ENCODE measurements at regions not wholly inside any gene's neighbourhood (a gene's known extent, or its start where the extent isn't known, plus 50 kb on each side); places are given as distances from the start of the nearest gene placed in this dataset.
A peak's percentile ranks its signal among the peaks of the same experiment; 100 is the strongest.
"Not testable (repeated sequence)": the region's sequence is repeated elsewhere in the genome, so short reads cannot be mapped to it uniquely, and the experiment has no call there.

- ATAC-seq = no peak
- ChIA-PET CTCF (no interaction called here), POLR2A (no interaction called here)
- Mint-ChIP-seq H3K27ac (no peak overlapping the region), H3K36me3 (no peaks in the 10 kb centered on the region), H3K9me3 (no peaks in the 10 kb centered on the region), H3K4me1 (no peaks in the 10 kb centered on the region), H3K4me3 (no peak overlapping the region), H3K27me3 (peaks cover 0 to 7% (median 5%) of the 10 kb centered on the region in 5 donors)
- no peaks in the 10 kb centered on the region for H3K36me3 ChIP-seq (ENCODE audit: control insufficient read depth in 2 of 3, insufficient read depth in 3 of 3, low read length in 3 of 3)
- no peaks in the 10 kb centered on the region for H3K27me3 ChIP-seq (ENCODE audit: control insufficient read depth in 2 of 2, insufficient read depth in 2 of 2, low read length in 2 of 2)
- no peak for DNase-seq
- no peaks in the 10 kb centered on the region for H3K9me3 ChIP-seq (ENCODE audit: control insufficient read depth in 2 of 3, low read length in 3 of 3)
- H3K4me3 ChIP-seq (ENCODE audit: low read length) = no peak overlapping the region
- intact Hi-C loops (cut with micrococcal nuclease) = no loop called here
- no peak overlapping the region for H3K27ac ChIP-seq (ENCODE audit: low read depth, low read length)
- H3K4me1 ChIP-seq (ENCODE audit: control insufficient read depth in 2 of 2, insufficient read depth in 2 of 2, low read length in 2 of 2) = no peaks in the 10 kb centered on the region
Observed at GRCh38 chr21:38081708-38082107, 165.5 kb upstream of the KCNJ6 start.

DNA sequence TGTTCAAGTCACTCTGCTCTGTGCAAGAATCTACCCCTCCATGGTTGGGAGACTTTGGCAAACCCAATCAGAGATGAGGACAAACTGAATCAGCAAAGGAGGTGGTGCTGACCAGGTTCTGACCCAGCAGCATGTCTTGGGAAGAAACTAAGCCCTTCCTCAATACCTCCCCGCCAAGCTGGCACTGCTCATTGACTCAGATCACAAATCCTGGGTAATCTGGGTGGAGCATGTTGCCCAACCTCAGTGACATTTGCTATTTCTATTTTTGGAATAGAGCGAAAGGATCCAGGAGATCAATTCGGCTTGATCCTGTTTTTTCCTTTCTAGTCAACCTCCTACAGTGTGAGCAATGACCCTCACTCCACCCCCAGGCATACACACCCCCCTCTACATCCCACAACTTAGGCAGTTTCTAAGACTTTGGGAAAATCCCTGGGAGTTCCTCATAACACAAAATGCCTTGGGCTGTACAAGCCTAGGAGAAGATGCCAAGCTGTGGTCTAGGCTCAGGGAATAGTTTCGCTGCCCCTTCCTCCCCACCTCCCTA lies 166.8 kb upstream of the KCNJ6 start:
- Histone ChIP-seq H3K27ac (ENCODE audit: low read depth, low read length) (no peak overlapping the region), H3K4me1 (ENCODE audit: control insufficient read depth in 2 of 2, insufficient read depth in 2 of 2, low read length in 2 of 2) (no peaks in the 10 kb centered on the region), H3K4me3 (ENCODE audit: low read length) (no peak overlapping the region), H3K27me3 (ENCODE audit: control insufficient read depth in 2 of 2, insufficient read depth in 2 of 2, low read length in 2 of 2) (no peaks in the 10 kb centered on the region), H3K36me3 (ENCODE audit: control insufficient read depth in 2 of 3, insufficient read depth in 3 of 3, low read length in 3 of 3) (no peaks in the 10 kb centered on the region), H3K9me3 (ENCODE audit: control insufficient read depth in 2 of 3, low read length in 3 of 3) (no peaks in the 10 kb centered on the region)
- ATAC-seq = no peak
- Mint-ChIP-seq H3K4me3 (no peak overlapping the region), H3K36me3 (no peaks in the 10 kb centered on the region), H3K4me1 (no peaks in the 10 kb centered on the region), H3K9me3 (no peaks in the 10 kb centered on the region), H3K27ac (no peak overlapping the region), H3K27me3 (peaks cover 0 to 15% (median 5%) of the 10 kb centered on the region in 5 donors)
- POLR2A ChIA-PET = no interaction called here
- CTCF ChIA-PET = no interaction called here
- intact Hi-C loops (cut with micrococcal nuclease) = no loop called here
- no peak for DNase-seq

GRCh38 chr21:38083535-38083934 lies 167.3 kb upstream of the KCNJ6 start:
- no peaks in the 10 kb centered on the region for H3K9me3 Mint-ChIP-seq
- Histone ChIP-seq H3K4me1 (ENCODE audit: control insufficient read depth in 2 of 2, insufficient read depth in 2 of 2, low read length in 2 of 2) (no peaks in the 10 kb centered on the region), H3K4me3 (ENCODE audit: low read length) (no peak overlapping the region), H3K36me3 (ENCODE audit: control insufficient read depth in 2 of 3, insufficient read depth in 3 of 3, low read length in 3 of 3) (no peaks in the 10 kb centered on the region), H3K27me3 (ENCODE audit: control insufficient read depth in 2 of 2, insufficient read depth in 2 of 2, low read length in 2 of 2) (no peaks in the 10 kb centered on the region), H3K27ac (ENCODE audit: low read depth, low read length) (no peak overlapping the region), H3K9me3 (ENCODE audit: control insufficient read depth in 2 of 3, low read length in 3 of 3) (no peaks in the 10 kb centered on the region)
- peaks cover 0 to 16% (median 5%) of the 10 kb centered on the region in 5 donors for H3K27me3 Mint-ChIP-seq
- ATAC-seq = no peak
- H3K27ac Mint-ChIP-seq = no peak overlapping the region
- no peaks in the 10 kb centered on the region for H3K4me1 Mint-ChIP-seq
- no peak for DNase-seq
- no peak overlapping the region for H3K4me3 Mint-ChIP-seq
- ChIA-PET CTCF (no interaction called here), POLR2A (no interaction called here)
- intact Hi-C loops (cut with micrococcal nuclease) = no loop called here
- no peaks in the 10 kb centered on the region for H3K36me3 Mint-ChIP-seq

DNA sequence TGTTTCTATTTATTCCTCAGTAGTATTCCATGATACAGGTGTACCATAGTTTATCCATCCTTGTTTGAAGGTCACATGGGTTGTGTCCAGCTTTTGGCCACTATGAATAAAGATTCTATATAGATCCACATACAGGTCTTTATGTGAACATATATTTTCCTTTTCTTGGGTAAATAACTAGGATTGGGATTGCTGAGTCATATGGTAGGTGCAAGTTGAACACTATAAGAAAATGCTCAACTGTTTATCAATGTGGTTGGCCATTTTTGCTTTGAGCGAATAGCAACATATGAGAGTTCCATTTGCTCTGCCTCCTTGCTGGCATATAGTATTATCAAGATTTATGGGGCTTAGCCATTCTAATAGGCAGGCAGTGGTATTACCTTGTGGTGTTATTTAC lies 170.2 kb upstream of the KCNJ15 start:
- H3K9me3 ChIP-seq (ENCODE audit: control insufficient read depth in 2 of 3, low read length in 3 of 3) = no peaks in the 10 kb centered on the region
- Mint-ChIP-seq H3K36me3 (no peaks in the 10 kb centered on the region), H3K27me3 (peaks cover 2 to 26% (median 14%) of the 10 kb centered on the region in 5 donors), H3K27ac (no peak overlapping the region), H3K4me3 (no peak overlapping the region), H3K9me3 (peaks cover 0 to 3% (median 0%) of the 10 kb centered on the region in 11 donors), H3K4me1 (no peaks in the 10 kb centered on the region)
- ATAC-seq = no peak
- H3K27ac ChIP-seq (ENCODE audit: low read depth, low read length) = no peak overlapping the region
- intact Hi-C loops (cut with micrococcal nuclease) = no loop called here
- H3K36me3 ChIP-seq (ENCODE audit: control insufficient read depth in 2 of 3, insufficient read depth in 3 of 3, low read length in 3 of 3) = no peaks in the 10 kb centered on the region
- H3K4me1 ChIP-seq (ENCODE audit: control insufficient read depth in 2 of 2, insufficient read depth in 2 of 2, low read length in 2 of 2) = no peaks in the 10 kb centered on the region
- ChIA-PET POLR2A (no interaction called here), CTCF (no interaction called here)
- DNase-seq = no peak
- no peak overlapping the region for H3K4me3 ChIP-seq (ENCODE audit: low read length)
- no peaks in the 10 kb centered on the region for H3K27me3 ChIP-seq (ENCODE audit: control insufficient read depth in 2 of 2, insufficient read depth in 2 of 2, low read length in 2 of 2)

- peaks cover 2 to 44% (median 29%) of the 10 kb centered on the region in 5 donors for H3K27me3 Mint-ChIP-seq
- no peak for DNase-seq
- CTCF ChIA-PET = no interaction called here
- no peaks in the 10 kb centered on the region for H3K4me1 ChIP-seq (ENCODE audit: control insufficient read depth in 2 of 2, insufficient read depth in 2 of 2, low read length in 2 of 2)
- H3K9me3 ChIP-seq (ENCODE audit: control insufficient read depth in 2 of 3, low read length in 3 of 3) = no peaks in the 10 kb centered on the region
- peak overlapping the region in 1 of 9 donors; percentile 15 for H3K27ac Mint-ChIP-seq
- H3K27ac ChIP-seq (ENCODE audit: low read depth, low read length) = no peak overlapping the region
- intact Hi-C loops (cut with micrococcal nuclease) = no loop called here
- no peaks in the 10 kb centered on the region for H3K27me3 ChIP-seq (ENCODE audit: control insufficient read depth in 2 of 2, insufficient read depth in 2 of 2, low read length in 2 of 2)
- H3K4me3 ChIP-seq (ENCODE audit: low read length) = no peak overlapping the region
- H3K9me3 Mint-ChIP-seq = peaks cover 0 to 6% (median 0%) of the 10 kb centered on the region in 11 donors
- no peak overlapping the region for H3K4me3 Mint-ChIP-seq
- no peak for ATAC-seq
- H3K4me1 Mint-ChIP-seq = no peaks in the 10 kb centered on the region
- no peaks in the 10 kb centered on the region for H3K36me3 ChIP-seq (ENCODE audit: control insufficient read depth in 2 of 3, insufficient read depth in 3 of 3, low read length in 3 of 3)
- POLR2A ChIA-PET = no interaction called here
- no peaks in the 10 kb centered on the region for H3K36me3 Mint-ChIP-seq
Observed at GRCh38 chr21:38088916-38089762, 167.7 kb upstream of the KCNJ15 start.

- H3K4me3 ChIP-seq (ENCODE audit: low read length) = no peak overlapping the region
- ATAC-seq = no peak
- no peaks in the 10 kb centered on the region for H3K36me3 Mint-ChIP-seq
- H3K4me1 Mint-ChIP-seq = no peaks in the 10 kb centered on the region
- intact Hi-C loops (cut with micrococcal nuclease) = no loop called here
- no peak overlapping the region for H3K27ac ChIP-seq (ENCODE audit: low read depth, low read length)
- H3K9me3 ChIP-seq (ENCODE audit: control insufficient read depth in 2 of 3, low read length in 3 of 3) = no peaks in the 10 kb centered on the region
- H3K27me3 ChIP-seq (ENCODE audit: control insufficient read depth in 2 of 2, insufficient read depth in 2 of 2, low read length in 2 of 2) = no peaks in the 10 kb centered on the region
- no peak overlapping the region for H3K4me3 Mint-ChIP-seq
- H3K36me3 ChIP-seq (ENCODE audit: control insufficient read depth in 2 of 3, insufficient read depth in 3 of 3, low read length in 3 of 3) = no peaks in the 10 kb centered on the region
- CTCF ChIA-PET = no interaction called here
- no peak overlapping the region for H3K27ac Mint-ChIP-seq
- no peaks in the 10 kb centered on the region for H3K4me1 ChIP-seq (ENCODE audit: control insufficient read depth in 2 of 2, insufficient read depth in 2 of 2, low read length in 2 of 2)
- peaks cover 2 to 50% (median 34%) of the 10 kb centered on the region in 5 donors for H3K27me3 Mint-ChIP-seq
- DNase-seq = no peak
- H3K9me3 Mint-ChIP-seq = peaks cover 0 to 6% (median 0%) of the 10 kb centered on the region in 11 donors
- POLR2A ChIA-PET = no interaction called here
Observed at GRCh38 chr21:38089763-38090046, 167.1 kb upstream of the KCNJ15 start.

DNA sequence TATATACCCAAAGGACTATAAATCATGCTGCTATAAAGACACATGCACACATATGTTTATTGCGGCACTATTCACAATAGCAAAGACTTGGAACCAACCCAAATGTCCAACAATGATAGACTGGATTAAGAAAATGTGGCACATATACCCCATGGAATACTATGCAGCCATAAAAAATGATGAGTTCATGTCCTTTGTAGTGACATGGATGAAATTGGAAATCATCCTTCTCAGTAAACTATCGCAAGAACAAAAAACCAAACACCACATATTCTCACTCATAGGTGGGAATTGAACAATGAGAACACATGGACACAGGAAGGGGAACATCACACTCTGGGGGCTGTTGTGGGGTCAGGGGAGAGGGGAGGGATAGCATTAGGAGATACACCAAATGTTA lies 165.7 kb upstream of the KCNJ15 start:
- DNase-seq; H3K4me1 Mint-ChIP-seq; H3K36me3 ChIP-seq (ENCODE audit: control insufficient read depth in 2 of 3, insufficient read depth in 3 of 3, low read length in 3 of 3); H3K9me3 ChIP-seq (ENCODE audit: control insufficient read depth in 2 of 3, low read length in 3 of 3); H3K27me3 ChIP-seq (ENCODE audit: control insufficient read depth in 2 of 2, insufficient read depth in 2 of 2, low read length in 2 of 2); CTCF ChIA-PET; H3K4me3 ChIP-seq (ENCODE audit: low read length); ATAC-seq; H3K27ac ChIP-seq (ENCODE audit: low read depth, low read length); H3K36me3 Mint-ChIP-seq; H3K27ac Mint-ChIP-seq; H3K4me3 Mint-ChIP-seq; POLR2A ChIA-PET; H3K4me1 ChIP-seq (ENCODE audit: control insufficient read depth in 2 of 2, insufficient read depth in 2 of 2, low read length in 2 of 2); intact Hi-C loops (cut with micrococcal nuclease): not testable (repeated sequence)
- H3K27me3 Mint-ChIP-seq = peaks cover 1 to 54% (median 34%) of the 10 kb centered on the region in 5 donors
- peaks cover 0 to 16% (median 0%) of the 10 kb centered on the region in 11 donors for H3K9me3 Mint-ChIP-seq
